ENCODE measurements at regions not wholly inside any gene's neighbourhood (a gene's known extent, or its start where the extent isn't known, plus 50 kb on each side); places are given as distances from the start of the nearest gene placed in this dataset.

DNA sequence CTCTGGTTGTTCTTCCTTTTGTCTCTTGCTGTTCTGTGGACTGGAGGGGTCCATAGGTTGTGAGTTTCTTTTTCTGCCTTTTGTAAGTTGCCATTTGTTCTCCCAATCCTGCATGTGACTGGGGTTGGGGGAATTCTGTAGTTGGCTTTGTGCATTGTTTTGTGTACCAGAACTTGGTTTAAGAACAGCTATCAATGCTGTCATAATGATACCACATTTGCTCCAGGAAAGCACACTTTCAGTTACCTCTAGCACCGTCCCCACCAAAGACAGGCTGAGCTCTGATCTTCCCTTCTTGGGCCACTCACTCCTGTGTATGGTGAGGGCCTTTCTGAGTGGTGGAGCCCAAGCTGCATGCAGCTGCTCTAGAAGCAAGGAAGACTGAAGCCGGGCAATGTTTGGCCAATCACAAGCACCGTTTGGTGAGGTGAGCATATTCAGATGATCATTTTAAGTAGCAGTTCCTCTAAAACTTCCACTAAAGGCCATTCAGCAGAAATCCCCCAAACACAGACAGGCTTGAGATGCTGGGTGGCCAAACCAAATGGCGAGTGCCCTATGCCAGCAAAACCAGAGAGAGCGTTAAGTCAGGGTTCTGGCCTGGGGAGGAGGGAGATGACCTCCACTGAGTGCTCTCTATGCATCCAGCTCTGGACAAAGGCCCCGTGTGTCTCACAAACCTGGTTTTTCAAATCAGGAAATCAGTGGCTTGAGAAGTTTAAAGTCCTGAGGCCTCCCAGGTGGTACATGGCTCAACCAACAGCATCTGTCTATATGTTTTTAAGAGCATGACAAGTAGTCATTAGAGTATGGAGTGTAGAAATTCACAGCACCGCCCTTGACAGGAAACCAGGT lies 120.7 kb upstream of the SPATA13 start:
- 86 to 87% methylated on average over 7 of the region's 7 CpGs for WGBS, 2 donors
- Histone ChIP-seq H3K27me3 (no peaks in the 10 kb centered on the region), H3K9me3 (no peaks in the 10 kb centered on the region), H3K4me3 (no peak overlapping the region), H3K36me3 (ENCODE audit: low read depth, missing control alignments) (no peaks in the 10 kb centered on the region), H3K27ac (no peak overlapping the region), H3K4me1 (peaks cover 13% of the 10 kb centered on the region)
- no peak for DNase-seq
- TF ChIP-seq POLR2A (IDR thresholded peaks at IDR 0.05) = no peak
- TF ChIP-seq, protein P1, sequence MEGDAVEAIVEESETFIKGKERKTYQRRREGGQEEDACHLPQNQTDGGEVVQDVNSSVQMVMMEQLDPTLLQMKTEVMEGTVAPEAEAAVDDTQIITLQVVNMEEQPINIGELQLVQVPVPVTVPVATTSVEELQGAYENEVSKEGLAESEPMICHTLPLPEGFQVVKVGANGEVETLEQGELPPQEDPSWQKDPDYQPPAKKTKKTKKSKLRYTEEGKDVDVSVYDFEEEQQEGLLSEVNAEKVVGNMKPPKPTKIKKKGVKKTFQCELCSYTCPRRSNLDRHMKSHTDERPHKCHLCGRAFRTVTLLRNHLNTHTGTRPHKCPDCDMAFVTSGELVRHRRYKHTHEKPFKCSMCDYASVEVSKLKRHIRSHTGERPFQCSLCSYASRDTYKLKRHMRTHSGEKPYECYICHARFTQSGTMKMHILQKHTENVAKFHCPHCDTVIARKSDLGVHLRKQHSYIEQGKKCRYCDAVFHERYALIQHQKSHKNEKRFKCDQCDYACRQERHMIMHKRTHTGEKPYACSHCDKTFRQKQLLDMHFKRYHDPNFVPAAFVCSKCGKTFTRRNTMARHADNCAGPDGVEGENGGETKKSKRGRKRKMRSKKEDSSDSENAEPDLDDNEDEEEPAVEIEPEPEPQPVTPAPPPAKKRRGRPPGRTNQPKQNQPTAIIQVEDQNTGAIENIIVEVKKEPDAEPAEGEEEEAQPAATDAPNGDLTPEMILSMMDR (IDR thresholded peaks at IDR 0.05) = no peak
- intact Hi-C loops (cut with DNase I; ENCODE audit: low total_unique reads) = no loop called here

DNA sequence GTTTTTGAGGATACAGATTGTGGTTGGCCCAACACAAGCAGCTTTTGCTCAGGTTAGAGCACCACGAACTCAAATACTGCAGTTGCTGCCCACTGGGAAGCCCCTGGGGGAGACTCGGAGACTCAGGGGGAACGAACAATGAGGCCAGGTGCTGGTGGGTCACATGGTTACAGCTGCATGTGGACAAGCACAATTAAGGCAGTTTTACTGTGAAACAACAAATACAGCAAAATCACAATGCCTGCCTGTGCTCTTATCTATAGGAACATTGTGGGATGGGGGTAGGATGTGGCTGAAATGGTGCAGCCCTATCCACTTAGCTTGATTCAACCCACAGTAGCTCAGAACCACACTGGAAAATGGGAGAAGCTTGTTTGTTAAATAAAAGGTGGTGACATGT lies 119.7 kb upstream of the SPATA13 start:
- no peak overlapping the region for H3K4me3 ChIP-seq
- DNase-seq = no peak
- no peaks in the 10 kb centered on the region for H3K9me3 ChIP-seq
- no peak for TF ChIP-seq POLR2A (IDR thresholded peaks at IDR 0.05)
- TF ChIP-seq, protein P1 (IDR thresholded peaks at IDR 0.05) = no peak
- no peak overlapping the region for H3K27ac ChIP-seq
- no peaks in the 10 kb centered on the region for H3K36me3 ChIP-seq (ENCODE audit: low read depth, missing control alignments)
- H3K27me3 ChIP-seq = no peaks in the 10 kb centered on the region
- peaks cover 8% of the 10 kb centered on the region for H3K4me1 ChIP-seq
- WGBS, 2 donors = 51 to 81% methylated on average over 3 of the region's 3 CpGs
- intact Hi-C loops (cut with DNase I; ENCODE audit: low total_unique reads) = no loop called here

DNA sequence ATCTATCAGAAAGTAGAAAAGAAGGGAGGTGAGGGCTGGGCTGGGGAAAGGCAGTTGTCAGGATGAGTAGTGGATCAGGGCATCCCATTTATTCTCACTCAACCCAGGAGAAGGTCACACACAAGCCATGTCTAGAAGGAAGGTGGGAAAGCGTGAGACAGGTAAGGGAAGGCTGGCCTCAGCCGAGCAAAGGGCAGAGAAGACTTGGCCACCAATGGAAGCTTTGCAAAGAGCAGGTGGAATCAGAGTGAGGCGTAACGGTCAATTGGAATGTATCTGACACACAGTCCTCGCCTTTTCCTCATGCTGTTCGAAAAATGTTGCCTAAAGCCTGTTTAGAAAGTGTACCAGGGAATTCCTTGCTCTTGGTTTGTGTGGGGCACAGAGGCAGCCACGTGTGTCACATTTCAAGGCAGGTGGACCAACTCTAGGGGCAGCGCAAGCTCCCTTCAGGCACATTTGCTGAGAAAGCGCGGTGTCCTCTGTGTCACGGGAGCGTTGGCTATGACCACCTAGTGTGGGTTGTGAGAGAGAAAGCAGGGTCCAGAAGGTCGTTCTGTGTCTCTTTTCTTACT lies 118.8 kb upstream of the SPATA13 start:
- TF ChIP-seq, protein P1 (IDR thresholded peaks at IDR 0.05) = no peak
- no peak for TF ChIP-seq POLR2A (IDR thresholded peaks at IDR 0.05)

DNA sequence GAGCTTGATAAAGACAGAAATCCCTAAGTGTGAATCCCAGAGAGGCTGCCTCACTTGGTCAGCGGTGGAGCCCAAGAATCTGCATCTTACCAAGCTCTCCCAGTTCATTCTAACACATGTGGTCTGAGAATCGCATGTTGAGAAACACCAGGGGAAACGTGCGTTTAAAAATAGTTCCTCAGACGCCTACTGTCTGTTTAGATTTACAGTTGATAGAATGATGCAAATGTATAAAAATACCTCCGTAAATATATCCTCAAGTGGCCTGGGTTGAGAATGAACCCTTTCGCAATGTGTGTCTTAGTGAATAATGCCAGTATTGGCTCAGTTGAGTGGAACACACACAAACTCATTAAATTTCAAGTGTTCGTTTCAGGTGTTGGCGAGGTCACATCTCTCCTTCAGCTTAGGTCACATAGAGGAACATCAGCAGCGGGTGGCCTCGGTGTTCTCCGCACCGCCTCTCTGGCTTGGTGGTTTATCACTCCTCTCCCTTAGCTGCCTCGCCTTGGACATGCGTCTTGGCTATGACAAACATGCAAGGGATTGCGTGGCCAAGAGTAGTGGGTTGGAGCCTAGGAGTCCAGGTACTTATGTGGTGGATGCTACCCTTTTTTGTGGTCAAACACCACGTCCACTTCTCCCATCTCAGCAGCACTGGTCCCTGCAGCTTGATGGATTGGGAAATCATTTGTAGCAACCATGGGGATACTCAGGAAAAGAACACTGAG lies 117.6 kb upstream of the SPATA13 start:
- TF ChIP-seq, protein P1 (IDR thresholded peaks at IDR 0.05) = no peak
- no peak for TF ChIP-seq POLR2A (IDR thresholded peaks at IDR 0.05)
- Histone ChIP-seq H3K4me3 (no peak overlapping the region), H3K9me3 (no peaks in the 10 kb centered on the region), H3K36me3 (ENCODE audit: low read depth, missing control alignments) (no peaks in the 10 kb centered on the region), H3K27me3 (no peaks in the 10 kb centered on the region), H3K27ac (no peak overlapping the region), H3K4me1 (no peaks in the 10 kb centered on the region)
- no peak for DNase-seq
- intact Hi-C loops (cut with DNase I; ENCODE audit: low total_unique reads) = no loop called here
- 72 to 74% methylated on average over 17 of the region's 17 CpGs for WGBS, 2 donors

More for the DNA sequence above, 118.8 kb upstream of the SPATA13 start:
- no peaks in the 10 kb centered on the region for H3K27me3 ChIP-seq
- no peaks in the 10 kb centered on the region for H3K36me3 ChIP-seq (ENCODE audit: low read depth, missing control alignments)
- no peak for DNase-seq
- H3K4me1 ChIP-seq = peaks cover under 1% of the 10 kb centered on the region
- no peak overlapping the region for H3K4me3 ChIP-seq
- intact Hi-C loops (cut with DNase I; ENCODE audit: low total_unique reads) = no loop called here
- H3K9me3 ChIP-seq = no peaks in the 10 kb centered on the region
- no peak overlapping the region for H3K27ac ChIP-seq
- 62 to 82% methylated on average over 13 of the region's 13 CpGs for WGBS, 2 donors

All from testis (tissue), 2 donors.